GM12865 (cell line): ENCODE measurements at regions not wholly inside any gene's neighbourhood (a gene's known extent, or its start where the extent isn't known, plus 50 kb on each side); places are given as distances from the start of the nearest gene placed in this dataset.
"Not testable (repeated sequence)": the region's sequence is repeated elsewhere in the genome, so short reads cannot be mapped to it uniquely, and the experiment has no call there.

ENCODE experiments used
- DNase-seq: peaks from one replicate; pipeline ENCODE4 v3.0.0; 2010; ENCODE audit warnings: low read depth
- H3K4me3 ChIP-seq: 2 replicates; pipeline ENCODE4 v1.5.1; 2011; ENCODE audit warnings: mild to moderate bottlenecking, low read depth, low read length, control low read depth
- CTCF ChIP-seq: IDR thresholded peaks from 2 replicates; pipeline ENCODE4 v1.5.1; 2011; ENCODE audit warnings: low read length, control low read depth, low read depth, inconsistent platforms; ENCODE audit not compliant: insufficient read depth; ENCODE audit errors: missing control alignments

- DNase-seq = no peak
- H3K4me3 ChIP-seq = no peak overlapping the region
- no peak for TF ChIP-seq CTCF
These were observed 594.0 kb upstream of the LINC00305 start for GRCh38 chr18:64742898-64743297.

DNA sequence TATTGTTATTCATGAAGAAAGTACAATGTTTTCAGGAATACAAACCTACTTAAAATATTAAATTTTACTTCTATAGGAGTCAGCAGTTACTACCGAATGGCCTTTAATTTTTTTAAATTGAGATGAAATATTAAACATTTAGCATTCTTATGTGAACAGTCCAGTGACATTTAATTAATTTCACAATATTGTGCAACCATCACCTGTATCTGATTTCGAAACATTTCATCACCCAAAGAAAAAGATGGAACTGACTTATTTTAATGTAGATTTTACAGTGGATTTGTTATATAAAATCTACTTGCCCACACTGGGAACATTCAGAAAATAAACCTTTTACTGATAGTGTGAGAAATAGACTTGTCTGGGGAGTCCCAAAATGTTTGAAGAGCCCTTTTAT is 585.2 kb upstream of the LINC00305 start:
- no peak overlapping the region for H3K4me3 ChIP-seq
- no peak for DNase-seq
- no peak for TF ChIP-seq CTCF

- not testable (repeated sequence) for DNase-seq
These were observed 576.8 kb upstream of the LINC00305 start for GRCh38 chr18:64725657-64726056.

GRCh38 chr18:64720781-64721464 is 572.0 kb upstream of the LINC00305 start:
- H3K4me3 ChIP-seq = no peak overlapping the region
- TF ChIP-seq CTCF = no peak
- DNase-seq = no peak

More at GRCh38 chr18:64725657-64726056, 576.8 kb upstream of the LINC00305 start:
- H3K4me3 ChIP-seq = not testable (repeated sequence)

DNA sequence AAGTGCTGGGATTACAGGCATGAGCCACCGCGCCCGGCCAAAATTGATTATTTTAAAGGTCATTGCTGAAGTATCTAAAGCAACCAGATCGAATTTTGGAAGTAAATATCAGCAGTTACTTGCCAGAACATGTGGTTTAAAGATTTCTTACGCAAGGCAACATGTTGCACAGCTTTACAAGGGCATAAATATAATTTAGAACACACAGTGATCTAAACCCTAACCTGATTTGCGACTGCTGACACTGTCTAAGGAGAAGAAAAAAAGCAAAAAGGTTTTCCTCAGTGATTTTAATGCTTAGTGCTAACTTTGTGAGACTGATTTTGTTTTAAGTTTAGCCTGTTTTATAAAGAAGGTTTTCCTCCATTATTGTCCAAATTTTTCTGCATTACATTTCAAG is 569.9 kb upstream of the LINC00305 start:
- H3K4me3 ChIP-seq = no peak overlapping the region
- no peak for DNase-seq

DNA sequence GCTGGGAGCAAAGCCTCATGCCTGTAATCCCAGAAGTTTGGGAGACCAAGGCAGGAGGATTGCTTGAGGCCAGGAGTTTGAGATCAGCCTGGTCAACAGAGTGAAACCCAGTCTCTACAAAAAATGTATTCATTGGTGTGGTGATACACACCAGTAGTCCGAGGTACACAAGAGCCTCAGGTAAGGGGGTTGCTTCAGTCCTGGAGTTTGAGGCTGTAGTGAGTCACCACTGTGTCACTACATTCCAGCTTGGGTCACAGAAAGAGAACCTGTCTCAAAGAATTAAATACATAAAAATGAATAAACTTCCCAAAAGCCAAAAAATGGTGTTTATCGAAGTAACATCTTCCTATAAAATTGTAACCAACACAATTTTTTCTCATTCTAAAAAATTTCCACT is 568.1 kb upstream of the LINC00305 start:
- H3K4me3 ChIP-seq = no peak overlapping the region
- DNase-seq = no peak
- TF ChIP-seq CTCF = no peak

More for the DNA sequence above, 569.9 kb upstream of the LINC00305 start:
- no peak for TF ChIP-seq CTCF

DNA sequence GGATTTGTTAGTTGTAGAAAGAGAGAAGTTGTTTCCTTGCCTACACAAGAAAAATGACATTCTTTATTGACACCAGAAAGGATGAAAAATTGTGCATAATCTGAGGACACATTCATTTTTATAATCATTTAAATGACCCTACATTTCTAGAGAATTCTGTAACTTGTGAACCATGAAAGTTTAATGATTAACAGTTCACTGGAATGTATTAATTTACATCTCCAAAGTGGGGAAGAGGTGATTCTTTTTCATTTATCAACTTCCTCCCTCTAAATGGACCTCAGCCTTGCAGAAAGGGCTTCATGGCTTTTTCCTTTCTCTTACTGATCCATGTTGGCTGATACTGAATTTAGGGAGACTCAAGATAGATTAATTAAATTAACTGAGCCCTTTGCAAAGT is 565.2 kb upstream of the LINC00305 start:
- TF ChIP-seq CTCF = no peak
- DNase-seq = no peak
- no peak overlapping the region for H3K4me3 ChIP-seq
